HepG2 (cell line): ENCODE measurements at regions not wholly inside any gene's neighbourhood (a gene's known extent, or its start where the extent isn't known, plus 50 kb on each side); places are given as distances from the start of the nearest gene placed in this dataset.

Source experiments
- SP1 ChIP-seq, 2 experiments: fragments of 450-650 bp in 1 of 2; sonication (generic) in 1 of 2; formaldehyde crosslinking in 1 of 2; IDR thresholded peaks; 2 replicates each; pipeline versions ENCODE4 v1.4.0 to v1.6.1; 2016 to 2020; ENCODE audit warnings: missing genetic modification reagents in 1 of 2
- ZFP82 ChIP-seq: sonication (generic); formaldehyde crosslinking; IDR thresholded peaks from 2 replicates; pipeline ENCODE4 v1.5.1; 2020; ENCODE audit warnings: mild to moderate bottlenecking, missing genetic modification reagents, borderline replicate concordance
- ZNF562 ChIP-seq: sonication (generic); formaldehyde crosslinking; IDR thresholded peaks from 2 replicates; pipeline ENCODE4 v1.8.0; 2022; ENCODE audit warnings: missing genetic modification reagents, borderline replicate concordance
- ZSCAN20 ChIP-seq: sonication (generic); formaldehyde crosslinking; IDR thresholded peaks from 2 replicates; pipeline ENCODE4 v1.4.0; 2020; ENCODE audit warnings: missing genetic modification reagents, mild to moderate bottlenecking, borderline replicate concordance
- TF ChIP-seq, protein P1 (sequence below): sonication (generic); formaldehyde crosslinking; IDR thresholded peaks from 2 replicates; pipeline ENCODE4 v1.4.0; 2020; ENCODE audit warnings: mild to moderate bottlenecking, missing genetic modification reagents, borderline replicate concordance
- TF ChIP-seq, protein P2 (sequence below): IDR thresholded peaks from 2 replicates; pipeline ENCODE4 v1.6.1; 2016; ENCODE audit warnings: mild to moderate bottlenecking, missing biosample characterization, missing genetic modification reagents
- TF ChIP-seq, protein P3 (sequence below): sonication (generic); formaldehyde crosslinking; IDR thresholded peaks from 2 replicates; pipeline ENCODE4 v1.4.0; 2020; ENCODE audit warnings: missing genetic modification reagents
- TF ChIP-seq, protein P4 (sequence below): sonication (generic); formaldehyde crosslinking; IDR thresholded peaks from 2 replicates; pipeline ENCODE4 v1.9.0; 2021; ENCODE audit warnings: missing genetic modification reagents, mild to moderate bottlenecking, borderline replicate concordance

DNA sequence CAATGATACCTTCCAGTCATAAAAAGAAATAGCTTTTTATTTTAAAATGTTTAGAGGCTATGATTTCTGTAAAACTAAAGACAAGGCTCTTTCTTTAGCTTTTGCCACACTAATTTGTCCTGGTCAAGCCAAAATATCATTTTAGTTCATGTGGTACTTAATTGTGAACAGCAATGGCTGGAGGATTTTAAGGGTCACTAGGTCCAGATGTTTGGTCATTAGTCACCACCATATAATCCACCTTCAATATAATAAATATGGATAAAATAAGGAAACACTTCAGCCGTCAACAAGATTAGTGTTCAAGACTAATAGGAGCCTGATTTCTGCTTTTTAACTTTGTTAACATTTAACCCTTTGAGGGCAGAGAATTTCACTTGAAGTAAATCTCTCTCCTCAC lies 50.0 kb upstream of the HGF start (continued):
- TF ChIP-seq, protein P1, sequence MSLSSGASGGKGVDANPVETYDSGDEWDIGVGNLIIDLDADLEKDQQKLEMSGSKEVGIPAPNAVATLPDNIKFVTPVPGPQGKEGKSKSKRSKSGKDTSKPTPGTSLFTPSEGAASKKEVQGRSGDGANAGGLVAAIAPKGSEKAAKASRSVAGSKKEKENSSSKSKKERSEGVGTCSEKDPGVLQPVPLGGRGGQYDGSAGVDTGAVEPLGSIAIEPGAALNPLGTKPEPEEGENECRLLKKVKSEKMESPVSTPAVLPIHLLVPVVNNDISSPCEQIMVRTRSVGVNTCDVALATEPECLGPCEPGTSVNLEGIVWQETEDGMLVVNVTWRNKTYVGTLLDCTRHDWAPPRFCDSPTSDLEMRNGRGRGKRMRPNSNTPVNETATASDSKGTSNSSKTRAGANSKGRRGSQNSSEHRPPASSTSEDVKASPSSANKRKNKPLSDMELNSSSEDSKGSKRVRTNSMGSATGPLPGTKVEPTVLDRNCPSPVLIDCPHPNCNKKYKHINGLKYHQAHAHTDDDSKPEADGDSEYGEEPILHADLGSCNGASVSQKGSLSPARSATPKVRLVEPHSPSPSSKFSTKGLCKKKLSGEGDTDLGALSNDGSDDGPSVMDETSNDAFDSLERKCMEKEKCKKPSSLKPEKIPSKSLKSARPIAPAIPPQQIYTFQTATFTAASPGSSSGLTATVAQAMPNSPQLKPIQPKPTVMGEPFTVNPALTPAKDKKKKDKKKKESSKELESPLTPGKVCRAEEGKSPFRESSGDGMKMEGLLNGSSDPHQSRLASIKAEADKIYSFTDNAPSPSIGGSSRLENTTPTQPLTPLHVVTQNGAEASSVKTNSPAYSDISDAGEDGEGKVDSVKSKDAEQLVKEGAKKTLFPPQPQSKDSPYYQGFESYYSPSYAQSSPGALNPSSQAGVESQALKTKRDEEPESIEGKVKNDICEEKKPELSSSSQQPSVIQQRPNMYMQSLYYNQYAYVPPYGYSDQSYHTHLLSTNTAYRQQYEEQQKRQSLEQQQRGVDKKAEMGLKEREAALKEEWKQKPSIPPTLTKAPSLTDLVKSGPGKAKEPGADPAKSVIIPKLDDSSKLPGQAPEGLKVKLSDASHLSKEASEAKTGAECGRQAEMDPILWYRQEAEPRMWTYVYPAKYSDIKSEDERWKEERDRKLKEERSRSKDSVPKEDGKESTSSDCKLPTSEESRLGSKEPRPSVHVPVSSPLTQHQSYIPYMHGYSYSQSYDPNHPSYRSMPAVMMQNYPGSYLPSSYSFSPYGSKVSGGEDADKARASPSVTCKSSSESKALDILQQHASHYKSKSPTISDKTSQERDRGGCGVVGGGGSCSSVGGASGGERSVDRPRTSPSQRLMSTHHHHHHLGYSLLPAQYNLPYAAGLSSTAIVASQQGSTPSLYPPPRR, result no peak
- TF ChIP-seq, protein P2, sequence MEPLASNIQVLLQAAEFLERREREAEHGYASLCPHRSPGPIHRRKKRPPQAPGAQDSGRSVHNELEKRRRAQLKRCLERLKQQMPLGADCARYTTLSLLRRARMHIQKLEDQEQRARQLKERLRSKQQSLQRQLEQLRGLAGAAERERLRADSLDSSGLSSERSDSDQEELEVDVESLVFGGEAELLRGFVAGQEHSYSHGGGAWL (CRISPR knock-in tag), result no peak
- TF ChIP-seq ZFP82 (CRISPR knock-in tag), result no peak
- TF ChIP-seq SP1 (IDR thresholded peaks at IDR 0.05), result no peak
- TF ChIP-seq SP1 (CRISPR knock-in tag; IDR thresholded peaks at IDR 0.05), result no peak
- no peak for TF ChIP-seq ZNF562
- TF ChIP-seq ZSCAN20, result no peak
- TF ChIP-seq, protein P3, sequence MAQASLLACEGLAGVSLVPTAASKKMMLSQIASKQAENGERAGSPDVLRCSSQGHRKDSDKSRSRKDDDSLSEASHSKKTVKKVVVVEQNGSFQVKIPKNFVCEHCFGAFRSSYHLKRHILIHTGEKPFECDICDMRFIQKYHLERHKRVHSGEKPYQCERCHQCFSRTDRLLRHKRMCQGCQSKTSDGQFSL, result no peak
- TF ChIP-seq, protein P4, sequence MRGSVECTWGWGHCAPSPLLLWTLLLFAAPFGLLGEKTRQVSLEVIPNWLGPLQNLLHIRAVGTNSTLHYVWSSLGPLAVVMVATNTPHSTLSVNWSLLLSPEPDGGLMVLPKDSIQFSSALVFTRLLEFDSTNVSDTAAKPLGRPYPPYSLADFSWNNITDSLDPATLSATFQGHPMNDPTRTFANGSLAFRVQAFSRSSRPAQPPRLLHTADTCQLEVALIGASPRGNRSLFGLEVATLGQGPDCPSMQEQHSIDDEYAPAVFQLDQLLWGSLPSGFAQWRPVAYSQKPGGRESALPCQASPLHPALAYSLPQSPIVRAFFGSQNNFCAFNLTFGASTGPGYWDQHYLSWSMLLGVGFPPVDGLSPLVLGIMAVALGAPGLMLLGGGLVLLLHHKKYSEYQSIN (CRISPR knock-in tag), result no peak
- TF ChIP-seq, all 625 proteins: peak for 0
